PC-3 (cell line): ENCODE measurements at regions not wholly inside any gene's neighbourhood (a gene's known extent, or its start where the extent isn't known, plus 50 kb on each side); places are given as distances from the start of the nearest gene placed in this dataset.

Experiments
- EZH2 ChIP-seq: fragments of 300-600 bp; sonication (generic); IDR thresholded peaks from one replicate; pipeline ENCODE4 v1.6.1; 2017; ENCODE audit warnings: antibody characterized with exemption, mild to moderate bottlenecking, low read length; ENCODE audit not compliant: unreplicated experiment
- EZH2phosphoT487 ChIP-seq: fragments of 300-600 bp; sonication (generic); IDR thresholded peaks from 2 replicates; pipeline ENCODE4 v1.6.1; 2018; ENCODE audit warnings: mild to moderate bottlenecking, antibody characterized with exemption, low read length, borderline replicate concordance
- TF ChIP-seq, protein P1 (sequence below): fragments of 300-600 bp; sonication (generic); conservative IDR thresholded peaks from 2 replicates; pipeline ENCODE4 v1.5.1; 2017; ENCODE audit warnings: antibody characterized with exemption, low read depth, mild to moderate bottlenecking, low read length

DNA sequence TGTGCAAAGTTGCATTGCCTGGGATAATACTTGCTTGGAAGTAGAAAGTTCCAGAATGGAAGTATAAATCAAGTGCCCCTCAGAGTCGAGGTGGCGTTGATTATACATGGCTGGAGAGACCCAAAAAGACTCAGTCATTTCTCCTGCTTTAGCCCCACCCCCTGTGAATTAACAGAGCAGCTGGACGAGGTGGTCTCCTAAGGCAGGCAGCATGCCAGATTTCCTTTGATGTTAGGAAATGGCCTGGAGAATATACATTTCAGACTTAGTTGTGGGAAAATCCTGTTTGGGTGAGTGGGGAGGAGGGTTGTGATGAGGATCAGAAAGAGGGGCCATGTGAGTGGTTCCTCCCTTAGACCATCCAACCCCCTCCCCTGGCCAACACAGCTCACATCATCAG, 406.1 kb upstream of the TMPO start:
- TF ChIP-seq, protein P1, sequence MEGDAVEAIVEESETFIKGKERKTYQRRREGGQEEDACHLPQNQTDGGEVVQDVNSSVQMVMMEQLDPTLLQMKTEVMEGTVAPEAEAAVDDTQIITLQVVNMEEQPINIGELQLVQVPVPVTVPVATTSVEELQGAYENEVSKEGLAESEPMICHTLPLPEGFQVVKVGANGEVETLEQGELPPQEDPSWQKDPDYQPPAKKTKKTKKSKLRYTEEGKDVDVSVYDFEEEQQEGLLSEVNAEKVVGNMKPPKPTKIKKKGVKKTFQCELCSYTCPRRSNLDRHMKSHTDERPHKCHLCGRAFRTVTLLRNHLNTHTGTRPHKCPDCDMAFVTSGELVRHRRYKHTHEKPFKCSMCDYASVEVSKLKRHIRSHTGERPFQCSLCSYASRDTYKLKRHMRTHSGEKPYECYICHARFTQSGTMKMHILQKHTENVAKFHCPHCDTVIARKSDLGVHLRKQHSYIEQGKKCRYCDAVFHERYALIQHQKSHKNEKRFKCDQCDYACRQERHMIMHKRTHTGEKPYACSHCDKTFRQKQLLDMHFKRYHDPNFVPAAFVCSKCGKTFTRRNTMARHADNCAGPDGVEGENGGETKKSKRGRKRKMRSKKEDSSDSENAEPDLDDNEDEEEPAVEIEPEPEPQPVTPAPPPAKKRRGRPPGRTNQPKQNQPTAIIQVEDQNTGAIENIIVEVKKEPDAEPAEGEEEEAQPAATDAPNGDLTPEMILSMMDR: no peak
- TF ChIP-seq EZH2 (no peak), EZH2phosphoT487 (no peak)
